K562 (cell line): ENCODE measurements at regions not wholly inside any gene's neighbourhood (a gene's known extent, or its start where the extent isn't known, plus 50 kb on each side); places are given as distances from the start of the nearest gene placed in this dataset.
"Not testable (repeated sequence)": the region's sequence is repeated elsewhere in the genome, so short reads cannot be mapped to it uniquely, and the experiment has no call there.

ENCODE experiments used
- ATAC-seq: fragments of 200-7000 bp; cut with Tn5 transposase; 3 replicates; pipeline ENCODE4 v1.9.1; 2020; ENCODE audit warnings: moderate library complexity
- BruUV-seq: library from RNA; stranded (reverse); fragments of 400-500 nt; replicated peaks from 2 replicates; lab custom pipeline; 2021; lab: Mats Ljungman, UMichigan
- CTCF ChIA-PET: fragments of 300-600 bp; formaldehyde crosslinking; extraction: SDS; loops from one replicate; lab custom pipeline; 2021; ENCODE audit warnings: low intra/inter-chr PET ratio; lab: Yijun Ruan, JAX
- POLR2A ChIA-PET: fragments of 300-600, 350-650 bp; sonication (Branson Sonifier 250); formaldehyde crosslinking; extraction: SDS; loops from one replicate; lab custom pipeline; 2021; ENCODE audit warnings: antibody characterized with exemption, inconsistent platforms; lab: Yijun Ruan, JAX
- DNase-seq, 4 experiments: peaks; one replicate each; pipeline versions ENCODE4 v3.0.0 to v3.0.0-alpha.2; 2011 to 2018; ENCODE audit warnings: low spot score in 3 of 4, mixed read lengths in 3 of 4; ENCODE audit errors: extremely low read depth in 1 of 4
- FAIRE-seq: peaks from 2 replicates; lab custom pipeline; 2011; peaks lifted over from hg19 to GRCh38; lab: Jason Lieb, UNC
- H2AFZ ChIP-seq: 2 replicates; pipeline ENCODE4 v1.6.0; 2011; ENCODE audit warnings: low read depth, low read length, control low read depth, inconsistent platforms
- H3K27ac ChIP-seq: fragments of 200-600 bp; 3 replicates; pipeline ENCODE4 v1.8.0; 2011; ENCODE audit warnings: low read depth, mild to moderate bottlenecking, control low read depth, inconsistent platforms, low read length, moderate library complexity, mixed read lengths; ENCODE audit errors: extremely low read depth
- H3K27me3 ChIP-seq, 2 experiments: fragments of 300-600 bp in 1 of 2; 2 replicates in 1 of 2; 3 replicates in 1 of 2; pipeline versions ENCODE4 v1.6.0 to v1.8.0; 2011; ENCODE audit warnings: inconsistent platforms in 2 of 2, low read length in 2 of 2, mild to moderate bottlenecking in 1 of 2, mixed read lengths in 1 of 2, moderate library complexity in 1 of 2; ENCODE audit not compliant: control insufficient read depth in 2 of 2, insufficient read depth in 2 of 2
- H3K36me3 ChIP-seq: fragments of 300-600 bp; 3 replicates; pipeline ENCODE4 v1.8.0; 2011; ENCODE audit warnings: mild to moderate bottlenecking, low read length, inconsistent platforms; ENCODE audit not compliant: control insufficient read depth, insufficient read depth
- H3K4me1 ChIP-seq, 2 experiments: fragments of 200-600 bp in 1 of 2; replicated peaks in 1 of 2; 2 replicates in 1 of 2; 3 replicates in 1 of 2; pipeline versions ENCODE4 v1.5.1 to v1.8.0; 2011; ENCODE audit warnings: inconsistent platforms in 2 of 2, low read length in 2 of 2, mild to moderate bottlenecking in 1 of 2, mixed read lengths in 1 of 2, moderate library complexity in 1 of 2; ENCODE audit not compliant: control insufficient read depth in 2 of 2, insufficient read depth in 2 of 2
- H3K4me2 ChIP-seq: 2 replicates; pipeline ENCODE4 v1.6.1; 2011; ENCODE audit warnings: low read length, control low read depth, inconsistent platforms, mixed read lengths; ENCODE audit not compliant: insufficient read depth
- H3K4me3 ChIP-seq: fragments of 200-600 bp; sonication (generic), shearing (Covaris generic); 2 replicates; pipeline ENCODE4 v1.5.1; 2016; ENCODE audit warnings: control low read depth, inconsistent platforms
- H3K79me2 ChIP-seq: fragments of 200-600 bp; 3 replicates; pipeline ENCODE4 v1.8.0; 2011; ENCODE audit warnings: low read length, inconsistent platforms; ENCODE audit not compliant: control insufficient read depth, insufficient read depth
- H3K9ac ChIP-seq, 2 experiments: 2 replicates each; pipeline versions ENCODE4 v1.6.0 to v1.6.1; 2011; ENCODE audit warnings: low read depth in 2 of 2, low read length in 2 of 2, control low read depth in 1 of 2, inconsistent platforms in 1 of 2, mild to moderate bottlenecking in 1 of 2, mixed read lengths in 1 of 2; ENCODE audit not compliant: insufficient read depth in 1 of 2
- H3K9me1 ChIP-seq: one replicate; pipeline ENCODE4 v1.6.0; 2011; ENCODE audit warnings: inconsistent platforms, mild to moderate bottlenecking, low read length, moderate library complexity; ENCODE audit not compliant: control insufficient read depth, insufficient read depth
- H3K9me3 ChIP-seq: replicated peaks from 2 replicates; pipeline ENCODE4 v1.5.1; 2011; ENCODE audit warnings: low read depth, low read length, inconsistent platforms; ENCODE audit not compliant: control insufficient read depth, insufficient read depth
- H4K20me1 ChIP-seq: replicated peaks from 2 replicates; pipeline ENCODE4 v1.6.1; 2011; ENCODE audit warnings: low read length, inconsistent platforms, mixed read lengths; ENCODE audit not compliant: control insufficient read depth, insufficient read depth
- whole genome bisulfite sequencing: fragments of 100-300 bp; shearing (Covaris generic); methylation state at CpG from one replicate; pipeline ENCODE4 v1.1.6; 2016; ENCODE audit warnings: low coverage, mixed read lengths; ENCODE audit not compliant: insufficient coverage; ENCODE audit errors: missing lambda C conversion rate; 5-methylcytosine and 5-hydroxymethylcytosine counted together
- in situ Hi-C: fragments of 300-500 bp; cut with MboI; formaldehyde crosslinking; loops from 4 replicates; pipeline ENCODE4 v1.15.0; 2018; ENCODE audit warnings: inconsistent platforms, mixed read lengths
- intact Hi-C: fragments of 100-400 bp; cut with micrococcal nuclease; formaldehyde crosslinking; loops from 2 replicates; pipeline ENCODE4 v1.14.2; 2022

GRCh38 chr5:21559109-21559508 lies 1294.0 kb downstream of the CDH12 start:
- FAIRE-seq = not testable (repeated sequence)
- 0% methylated on average over 2 of the region's 2 CpGs for WGBS

GRCh38 chr5:21552263-21552662 lies 1300.9 kb downstream of the CDH12 start:
- POLR2A ChIA-PET, H3K9me3 ChIP-seq, FAIRE-seq, H3K9me1 ChIP-seq, BruUV-seq, DNase-seq, H3K4me3 ChIP-seq, H3K36me3 ChIP-seq, H3K4me1 ChIP-seq, CTCF ChIA-PET, H3K4me2 ChIP-seq, H3K79me2 ChIP-seq, ATAC-seq, H3K27ac ChIP-seq, H3K9ac ChIP-seq, H3K27me3 ChIP-seq, H2AFZ ChIP-seq, in situ Hi-C loops, intact Hi-C loops, H4K20me1 ChIP-seq: not testable (repeated sequence)
- 8% methylated on average over 2 of the region's 3 CpGs for WGBS

More at GRCh38 chr5:21559109-21559508, 1294.0 kb downstream of the CDH12 start:
- H3K4me2 ChIP-seq, H2AFZ ChIP-seq, H3K9me1 ChIP-seq, POLR2A ChIA-PET, H3K4me1 ChIP-seq, H3K4me3 ChIP-seq, ATAC-seq, H3K9me3 ChIP-seq, CTCF ChIA-PET, DNase-seq, BruUV-seq, H4K20me1 ChIP-seq, H3K27ac ChIP-seq, H3K36me3 ChIP-seq, H3K9ac ChIP-seq, H3K27me3 ChIP-seq, intact Hi-C loops, in situ Hi-C loops, H3K79me2 ChIP-seq: not testable (repeated sequence)

- CTCF ChIA-PET = not testable (repeated sequence)
- 2% methylated on average over 3 of the region's 3 CpGs for WGBS
These were observed 1302.2 kb downstream of the CDH12 start for GRCh38 chr5:21550916-21551315.

GRCh38 chr5:21547656-21548055 lies 1305.5 kb downstream of the CDH12 start:
- DNase-seq, intact Hi-C loops, H3K4me3 ChIP-seq, POLR2A ChIA-PET, H3K27me3 ChIP-seq, BruUV-seq, H4K20me1 ChIP-seq, in situ Hi-C loops, H3K4me1 ChIP-seq, H3K9ac ChIP-seq, CTCF ChIA-PET, H3K4me2 ChIP-seq, H3K9me1 ChIP-seq, ATAC-seq, H3K27ac ChIP-seq, FAIRE-seq, H3K79me2 ChIP-seq, H3K9me3 ChIP-seq, H3K36me3 ChIP-seq, H2AFZ ChIP-seq: not testable (repeated sequence)
- WGBS = 0% methylated on average over 2 of the region's 2 CpGs

More at GRCh38 chr5:21550916-21551315, 1302.2 kb downstream of the CDH12 start:
- H3K79me2 ChIP-seq, H3K27ac ChIP-seq, DNase-seq, H3K4me3 ChIP-seq, H2AFZ ChIP-seq, H3K9ac ChIP-seq, ATAC-seq, H3K9me1 ChIP-seq, H3K36me3 ChIP-seq, H3K9me3 ChIP-seq, FAIRE-seq, BruUV-seq, intact Hi-C loops, H3K4me1 ChIP-seq, in situ Hi-C loops, H4K20me1 ChIP-seq, H3K27me3 ChIP-seq, POLR2A ChIA-PET, H3K4me2 ChIP-seq: not testable (repeated sequence)
